Dedifferentiated amniotic fluid mesenchymal stem cell (primary cell): ENCODE measurements at regions not wholly inside any gene's neighbourhood (a gene's known extent, or its start where the extent isn't known, plus 50 kb on each side); places are given as distances from the start of the nearest gene placed in this dataset.
"Not testable (repeated sequence)": the region's sequence is repeated elsewhere in the genome, so short reads cannot be mapped to it uniquely, and the experiment has no call there.

Source experiments
- DNase-seq: peaks from one replicate; pipeline ENCODE4 v3.0.0-alpha.2; 2016; ENCODE audit errors: extremely low spot score

DNA sequence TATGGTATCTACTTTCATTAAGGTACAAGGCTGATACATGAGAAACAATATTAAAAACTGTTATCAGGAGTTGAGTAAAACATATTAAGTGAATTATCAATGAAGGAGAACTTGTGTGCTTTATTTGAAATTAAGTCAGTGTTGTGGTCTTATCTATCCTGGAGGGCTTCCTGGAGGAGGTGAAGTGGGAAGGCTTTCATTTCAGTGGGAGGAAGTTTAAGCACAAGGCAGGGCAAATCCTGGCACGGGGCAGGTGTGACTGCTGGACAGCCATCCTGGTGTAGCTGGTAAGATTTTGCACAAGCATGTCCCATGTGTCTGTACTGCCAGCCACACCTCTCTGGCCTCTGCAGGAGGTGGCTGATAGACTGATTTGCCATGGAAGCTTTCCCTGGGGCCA lies 159.7 kb upstream of the SKOR2 start:
- DNase-seq = no peak

DNA sequence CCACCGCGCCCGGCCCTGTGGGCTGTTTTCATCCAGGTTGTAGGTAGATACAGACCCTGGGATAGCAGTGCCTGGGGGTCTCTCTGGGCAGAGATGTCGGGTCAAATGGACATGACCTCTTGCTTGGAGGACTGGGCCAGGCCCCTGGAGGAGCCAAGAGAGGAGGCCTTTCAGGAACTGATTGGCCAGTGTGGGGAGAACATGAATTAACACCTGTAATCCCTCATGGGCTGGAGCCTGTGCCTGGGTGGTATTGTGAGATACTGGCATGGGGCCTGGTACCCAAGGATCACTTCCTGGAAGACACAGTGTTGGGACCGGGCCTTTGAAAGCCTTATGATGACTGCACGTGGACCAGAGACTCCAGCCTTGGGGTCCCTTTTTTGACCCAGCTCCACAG lies 158.7 kb upstream of the SKOR2 start:
- no peak for DNase-seq

DNA sequence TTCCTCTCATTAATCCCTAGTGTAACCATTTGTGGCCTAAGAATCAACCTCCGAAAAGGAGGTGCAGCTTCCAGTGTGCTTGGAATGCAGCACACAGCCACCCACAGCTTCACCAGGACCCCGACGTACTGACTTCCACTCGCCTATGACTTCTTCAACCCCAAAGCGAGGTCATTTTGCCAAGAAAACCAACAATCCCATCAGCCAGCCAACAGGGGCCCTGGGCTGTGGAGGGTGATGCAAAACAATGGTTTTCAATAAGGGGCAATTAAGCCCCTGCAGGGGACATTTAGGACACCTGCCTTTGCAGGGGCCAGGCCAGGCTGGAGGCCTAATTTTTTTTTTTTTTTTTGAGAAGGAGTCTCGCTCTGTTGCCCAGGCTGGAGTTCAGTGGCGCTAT lies 158.1 kb upstream of the SKOR2 start:
- no peak for DNase-seq

DNA sequence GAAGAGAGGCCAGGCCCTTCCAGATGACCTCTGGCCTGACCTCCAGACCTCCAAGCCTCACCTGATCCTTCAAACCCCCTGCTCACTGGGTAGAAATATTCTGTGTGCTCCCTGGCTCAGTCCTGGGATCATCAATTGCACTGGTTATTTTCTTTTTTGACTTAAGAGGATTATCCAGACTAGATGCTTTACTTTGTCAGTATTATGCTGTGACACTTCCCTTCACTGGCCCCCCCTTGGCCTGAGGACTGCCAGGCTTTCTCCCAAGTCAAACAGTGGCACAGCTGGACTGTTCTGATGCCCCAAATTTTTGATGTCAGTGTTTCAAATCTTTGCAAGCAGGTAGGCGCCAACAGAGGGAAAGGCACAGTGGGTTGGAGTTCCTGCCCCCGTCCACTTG lies 156.3 kb upstream of the SKOR2 start:
- DNase-seq = no peak

DNA sequence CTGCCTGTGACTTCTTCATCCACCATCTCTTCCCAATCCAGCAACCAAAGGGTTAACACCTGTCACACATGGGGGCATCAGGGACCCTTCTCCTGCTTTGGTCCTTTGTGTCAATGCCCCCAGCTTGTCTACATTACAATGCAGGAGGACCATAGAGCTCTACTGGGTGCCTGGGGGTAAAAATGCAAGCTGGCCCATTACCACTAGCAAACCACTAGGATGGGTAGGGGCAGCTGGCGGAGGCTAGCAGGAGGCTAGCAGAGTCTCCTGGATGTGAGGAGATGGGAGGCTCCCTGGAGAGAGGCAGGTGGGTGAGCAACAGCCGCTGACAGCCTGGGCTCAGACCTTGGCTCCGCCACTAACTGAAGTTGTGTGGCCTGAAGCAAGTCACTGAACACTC lies 153.4 kb upstream of the SKOR2 start:
- no peak for DNase-seq

DNA sequence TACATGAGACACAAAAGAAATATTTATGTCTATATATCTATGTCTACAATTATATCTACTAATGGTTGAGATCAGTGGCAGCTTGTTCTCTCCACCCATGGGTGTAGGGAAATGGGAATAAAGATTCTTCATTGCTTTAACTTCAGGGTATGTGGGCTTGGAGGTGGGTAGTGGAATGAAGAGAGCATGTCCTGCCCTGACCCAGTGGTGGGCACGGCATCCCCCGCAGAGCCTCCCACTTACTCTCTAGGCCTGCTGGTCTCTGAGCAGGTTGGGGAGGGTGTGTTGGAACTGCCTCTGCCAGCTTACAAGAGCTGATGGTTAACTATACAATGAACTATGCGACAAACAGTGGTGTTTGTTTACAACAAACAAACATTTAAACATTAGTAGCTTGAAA lies 152.5 kb upstream of the SKOR2 start:
- DNase-seq = no peak

DNA sequence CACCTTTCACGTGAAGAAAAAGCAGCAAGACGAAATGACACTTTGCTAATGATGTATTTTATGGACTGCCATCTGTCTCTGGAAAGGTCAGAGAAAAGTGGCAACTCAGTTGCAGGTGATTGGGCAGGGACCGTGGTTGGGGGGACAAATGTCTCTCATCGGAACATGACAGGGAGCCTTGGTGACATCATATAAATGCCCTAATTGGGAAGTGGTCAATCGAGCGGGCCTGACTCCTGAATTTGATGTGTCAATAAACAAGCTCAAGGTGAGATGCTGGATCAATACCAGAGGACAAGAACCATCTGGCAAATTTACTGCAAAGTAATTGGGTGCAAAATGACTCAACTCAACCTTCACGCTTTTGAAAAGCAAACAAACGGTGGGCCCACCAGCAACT lies 151.9 kb upstream of the SKOR2 start:
- no peak for DNase-seq

DNA sequence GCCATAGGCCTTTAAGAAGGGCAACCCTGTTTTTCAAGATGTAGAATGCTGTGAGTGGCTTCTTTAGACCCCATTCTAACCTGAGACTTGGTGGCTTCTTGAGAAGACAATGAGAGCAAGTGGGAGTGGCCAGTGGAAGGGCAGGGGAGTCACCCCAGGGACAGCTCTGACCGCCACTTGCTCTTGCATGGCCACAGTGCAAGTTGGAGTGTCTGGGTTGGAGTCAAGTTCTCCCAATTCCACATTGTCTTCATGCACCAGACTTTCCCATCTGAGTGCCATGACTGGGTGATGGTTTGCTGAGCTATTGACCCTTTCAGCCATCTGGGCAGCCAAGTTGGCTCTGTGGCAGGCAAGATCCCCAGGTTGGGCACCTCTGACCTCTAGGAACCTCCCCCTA lies 148.0 kb upstream of the SKOR2 start:
- DNase-seq = no peak

DNA sequence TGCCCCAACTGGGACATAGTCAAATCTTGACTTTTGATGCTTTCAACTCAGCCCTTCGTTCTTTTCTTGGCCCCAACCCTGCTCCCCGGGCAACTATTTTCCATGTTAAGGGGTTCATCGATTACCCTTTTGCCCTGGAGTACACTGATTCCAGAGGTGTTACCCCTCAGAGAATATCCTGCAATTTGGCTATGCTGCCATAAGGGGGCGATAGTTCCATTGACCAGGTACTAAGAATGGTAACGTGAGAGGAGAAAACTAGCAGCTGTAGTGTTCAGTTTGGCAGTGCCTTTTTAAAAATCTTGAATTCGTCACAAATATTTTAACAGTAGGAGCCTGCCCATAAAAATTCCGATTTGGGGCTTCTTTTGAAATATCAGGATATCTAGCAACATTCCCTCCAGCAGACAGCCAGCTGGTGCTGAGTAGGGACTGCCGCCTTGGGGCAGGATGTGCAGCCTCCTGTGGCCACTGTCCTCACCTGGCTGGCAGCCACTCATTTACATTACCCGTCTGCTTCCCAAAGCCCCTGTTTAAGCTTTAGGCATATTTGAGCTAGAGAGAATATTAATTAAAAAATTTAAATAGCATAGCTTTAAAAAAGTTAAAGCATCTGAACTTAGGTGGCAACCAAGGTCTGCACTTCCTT lies 146.3 kb upstream of the SKOR2 start:
- no peak for DNase-seq

DNA sequence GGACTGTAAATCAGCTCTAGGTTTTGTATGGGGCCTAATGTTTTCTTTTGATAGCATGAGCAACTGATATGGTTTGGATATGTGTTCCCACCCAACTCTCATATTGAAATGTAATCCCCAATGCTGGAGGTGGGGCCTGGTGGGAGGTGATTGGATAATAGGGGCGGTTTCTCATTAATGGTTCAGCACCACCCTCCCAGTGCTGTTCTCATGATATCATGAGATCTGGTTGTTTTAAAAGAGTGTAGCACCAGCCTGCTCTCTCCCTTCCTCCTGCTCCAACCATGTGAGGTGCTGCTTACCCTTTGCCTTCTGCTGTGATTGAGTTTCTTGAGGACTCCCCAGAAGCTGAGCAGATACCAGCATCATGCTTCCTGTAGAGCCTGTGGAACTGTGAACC lies 140.2 kb upstream of the SKOR2 start:
- no peak for DNase-seq

DNA sequence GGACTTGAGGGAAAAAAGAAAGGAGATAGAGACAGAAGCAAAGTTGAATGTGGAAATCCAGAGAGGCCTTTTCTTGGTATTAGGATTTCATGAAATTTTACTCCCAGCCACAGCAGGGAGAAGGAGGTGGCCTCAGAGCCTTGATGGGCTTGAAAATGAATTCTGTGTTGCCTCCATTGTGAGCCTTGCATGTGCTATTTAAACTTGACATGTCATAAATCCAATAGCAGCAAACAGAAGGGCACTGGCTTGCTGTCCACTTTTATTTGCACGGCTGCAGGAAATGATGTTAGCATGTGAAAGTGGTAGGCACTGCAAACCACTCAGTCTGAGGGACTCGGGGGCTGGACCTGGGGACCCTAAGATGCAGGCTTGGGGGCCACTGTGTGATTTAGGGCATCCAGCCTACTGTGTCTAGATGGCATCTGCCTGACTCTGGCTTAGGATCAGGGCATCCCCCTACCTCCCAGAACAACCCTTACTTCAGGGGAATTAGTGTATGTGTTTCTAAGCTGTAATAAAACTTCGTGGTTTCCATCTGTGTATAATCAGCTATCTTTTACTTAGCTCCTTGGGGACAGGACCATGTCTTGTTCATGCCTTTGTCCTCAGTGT lies 139.1 kb upstream of the SKOR2 start:
- no peak for DNase-seq

DNA sequence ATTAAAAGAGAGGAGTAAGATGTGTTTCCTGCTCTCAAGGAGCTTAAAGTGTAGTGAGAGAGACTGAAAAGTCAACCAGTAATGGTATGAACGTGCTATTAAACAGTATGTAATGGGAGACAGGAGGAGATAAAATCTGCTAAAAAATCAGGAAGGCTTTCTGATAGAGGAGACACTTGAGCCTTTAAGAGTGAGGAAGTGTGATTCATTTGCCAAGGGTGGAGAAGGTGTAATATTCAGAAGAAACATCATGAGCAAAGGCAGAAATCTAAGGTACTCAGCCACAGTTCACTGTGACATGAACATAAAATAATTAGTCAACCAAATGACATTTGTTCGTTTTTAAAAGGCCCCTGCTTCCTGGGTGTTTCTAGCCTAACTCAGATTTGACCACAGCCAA lies 137.8 kb upstream of the SKOR2 start:
- DNase-seq = no peak

DNA sequence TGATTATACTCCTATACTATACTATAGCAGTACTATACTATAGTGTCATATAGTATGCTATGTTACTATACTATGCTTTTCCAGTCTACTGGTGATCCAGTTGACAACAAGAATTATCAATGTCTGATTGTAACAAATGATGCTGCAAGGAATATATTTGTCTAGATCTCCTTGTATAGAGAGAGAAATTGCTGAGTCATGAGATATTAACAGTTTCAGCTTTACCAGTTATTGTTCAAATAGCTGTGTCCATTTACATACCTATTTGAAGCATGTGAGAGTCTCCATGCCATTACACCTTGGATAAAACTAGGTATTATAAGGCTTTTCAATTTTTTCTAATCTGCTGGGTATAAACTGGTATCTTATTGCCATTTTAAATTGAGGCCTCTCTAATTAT lies 136.4 kb upstream of the SKOR2 start:
- DNase-seq = no peak

DNA sequence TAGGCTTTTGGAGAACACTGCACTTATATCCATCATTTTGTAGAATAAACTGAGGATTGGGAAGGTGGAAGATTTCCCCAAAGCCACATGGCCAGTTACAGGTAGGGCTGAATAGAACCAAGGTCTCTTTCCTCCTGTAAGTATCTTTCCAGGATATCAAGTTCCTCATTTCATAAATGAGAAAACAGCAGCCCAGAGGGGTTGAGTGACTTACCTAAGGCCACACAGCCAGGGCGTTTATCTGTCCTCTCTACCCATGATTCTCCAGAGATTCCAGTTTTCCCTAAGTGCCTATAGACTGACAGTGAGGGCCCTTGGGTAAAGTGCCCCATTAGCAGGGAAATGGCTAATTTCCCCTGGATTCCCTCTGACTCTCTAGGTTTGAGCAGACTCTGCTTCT lies 132.3 kb upstream of the SKOR2 start:
- no peak for DNase-seq

DNA sequence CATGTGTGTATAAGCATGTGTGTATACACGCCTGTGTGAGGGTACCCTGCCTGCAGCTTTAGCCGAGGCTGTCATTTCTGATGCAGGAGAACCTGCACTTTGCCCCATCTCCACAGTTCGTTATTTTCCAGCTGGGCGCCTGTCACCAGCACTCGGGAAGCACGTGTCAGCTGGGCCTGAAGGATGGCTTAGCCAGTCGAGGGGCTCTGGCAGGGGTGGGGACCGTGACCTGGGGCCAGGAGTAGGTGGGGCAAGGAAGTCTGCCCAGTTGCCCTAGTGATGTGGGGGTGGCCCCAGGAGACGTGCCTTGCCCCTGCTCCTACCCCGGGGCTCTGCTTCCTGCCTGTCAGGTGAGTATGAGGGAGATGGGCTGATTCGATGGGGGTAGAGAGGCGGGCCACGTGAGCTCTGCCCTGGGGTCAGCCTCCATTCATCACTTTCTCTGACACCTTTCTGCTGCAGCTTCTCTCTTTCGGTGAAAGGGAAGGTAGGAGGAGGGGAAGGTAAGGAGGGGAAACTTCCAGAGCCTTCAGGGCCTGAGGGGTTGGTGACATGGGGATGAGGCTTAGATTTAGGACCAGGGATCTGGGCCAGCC lies 130.6 kb upstream of the SKOR2 start:
- no peak for DNase-seq

DNA sequence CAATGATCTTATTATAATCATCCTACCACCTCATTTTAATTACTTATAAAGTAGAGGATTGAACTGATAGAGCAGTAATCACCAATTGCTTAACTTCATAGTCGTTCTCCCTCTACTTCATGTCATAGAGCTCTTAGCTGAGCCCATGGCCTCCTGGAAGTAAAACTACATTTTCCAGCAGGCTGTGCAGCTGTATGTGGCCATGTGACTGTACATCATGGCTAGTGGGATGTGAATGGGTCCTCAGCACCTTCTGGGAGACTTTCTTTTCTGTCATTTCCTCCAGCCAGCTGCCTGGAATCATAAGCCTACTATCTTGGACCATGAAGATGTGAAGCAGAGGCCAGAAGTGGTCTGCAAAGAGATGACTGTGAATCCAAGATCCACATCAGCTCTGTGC lies 128.7 kb upstream of the SKOR2 start:
- no peak for DNase-seq

DNA sequence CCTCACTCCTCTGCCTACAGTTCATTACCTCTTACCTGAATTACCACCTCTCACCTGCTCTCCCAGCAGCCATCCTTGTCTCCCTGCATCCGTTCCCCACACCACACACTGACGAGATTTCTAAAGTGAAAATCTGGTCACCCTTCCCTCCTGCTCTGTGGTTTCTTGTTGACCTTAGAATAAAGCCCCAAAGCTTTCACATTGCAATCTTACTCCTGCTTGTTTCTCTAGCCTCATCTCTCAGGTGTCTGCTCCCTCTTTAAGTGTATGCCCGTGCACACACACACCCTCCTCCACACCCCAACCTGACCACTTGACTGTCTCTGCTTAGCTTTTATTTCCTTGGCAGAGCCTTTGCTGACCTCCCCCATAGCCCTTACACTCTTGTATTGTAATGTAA lies 122.0 kb upstream of the SKOR2 start:
- no peak for DNase-seq

DNA sequence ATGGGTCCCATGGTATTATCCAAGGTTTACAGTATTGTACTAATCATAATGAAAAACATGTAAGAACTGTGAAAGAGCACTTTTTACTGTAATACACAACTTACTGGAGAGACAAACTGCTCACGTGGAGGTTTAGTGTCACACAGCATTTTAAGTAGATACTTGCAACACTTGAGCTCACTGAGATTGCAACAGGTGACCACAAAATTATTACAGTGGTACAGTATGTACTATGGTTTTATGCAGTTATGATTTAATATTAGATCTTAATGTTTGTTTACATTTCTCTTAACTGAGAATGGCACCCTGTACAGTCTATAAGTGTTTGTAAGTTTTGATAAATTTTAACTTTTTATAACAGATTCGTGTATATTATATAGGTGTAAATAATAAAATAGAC lies 118.6 kb upstream of the SKOR2 start:
- no peak for DNase-seq

DNA sequence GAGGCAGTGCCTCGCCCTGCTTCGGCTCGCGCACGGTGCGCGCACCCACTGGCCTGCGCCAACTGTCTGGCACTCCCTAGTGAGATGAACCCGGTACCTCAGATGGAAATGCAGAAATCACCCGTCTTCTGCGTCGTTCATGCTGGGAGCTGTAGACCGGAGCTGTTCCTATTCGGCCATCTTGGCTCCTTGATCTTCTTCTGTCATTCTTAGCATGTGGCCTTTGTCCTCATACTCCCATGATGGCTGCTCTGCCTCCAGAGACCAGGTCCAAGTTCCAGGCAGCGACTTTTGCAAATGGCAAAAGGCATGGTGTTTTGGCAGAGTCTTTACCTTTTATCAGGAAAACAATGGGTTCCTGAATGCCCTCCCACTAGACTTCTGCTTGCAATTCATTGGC lies 102.6 kb upstream of the SKOR2 start:
- DNase-seq = not testable (repeated sequence)

DNA sequence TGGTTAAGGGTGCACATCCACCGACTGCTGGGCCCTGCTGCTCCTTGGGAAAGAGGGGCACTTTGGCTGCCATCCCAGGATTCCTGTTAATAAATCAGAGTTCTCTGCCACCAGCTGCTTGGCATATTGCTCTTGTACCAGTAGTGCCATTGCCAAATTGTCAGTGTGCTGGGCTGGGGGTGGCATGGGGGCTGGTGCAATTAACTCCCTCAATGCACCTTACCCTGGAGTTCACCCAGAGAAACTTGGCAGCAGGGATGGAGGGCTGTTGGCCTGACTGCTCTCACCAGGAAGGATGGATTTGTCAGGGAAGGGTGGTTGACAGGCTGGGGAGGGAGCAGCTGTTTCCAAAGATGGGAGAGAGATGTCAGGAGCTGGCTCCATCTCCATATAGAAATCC lies 94.6 kb upstream of the SKOR2 start:
- no peak for DNase-seq

DNA sequence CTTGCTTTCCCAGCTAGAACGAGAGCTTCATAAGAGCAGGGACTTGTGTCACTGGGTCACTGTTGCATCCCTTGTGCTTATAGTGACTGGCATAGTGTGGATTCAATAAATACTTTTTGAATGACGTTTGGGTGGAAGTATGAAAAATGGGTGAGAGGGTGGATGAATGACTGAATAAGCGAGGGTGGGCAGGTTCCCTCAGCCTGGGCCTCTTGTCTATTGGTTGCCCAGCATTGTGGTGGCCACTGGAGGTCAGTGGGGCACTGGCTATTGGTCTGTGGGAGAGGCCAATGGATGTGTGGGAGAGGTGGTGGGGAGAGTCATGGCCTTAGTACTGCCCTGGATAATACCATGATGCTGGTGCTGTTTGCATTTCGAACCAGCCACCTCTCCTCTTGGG lies 93.8 kb upstream of the SKOR2 start:
- DNase-seq = no peak

DNA sequence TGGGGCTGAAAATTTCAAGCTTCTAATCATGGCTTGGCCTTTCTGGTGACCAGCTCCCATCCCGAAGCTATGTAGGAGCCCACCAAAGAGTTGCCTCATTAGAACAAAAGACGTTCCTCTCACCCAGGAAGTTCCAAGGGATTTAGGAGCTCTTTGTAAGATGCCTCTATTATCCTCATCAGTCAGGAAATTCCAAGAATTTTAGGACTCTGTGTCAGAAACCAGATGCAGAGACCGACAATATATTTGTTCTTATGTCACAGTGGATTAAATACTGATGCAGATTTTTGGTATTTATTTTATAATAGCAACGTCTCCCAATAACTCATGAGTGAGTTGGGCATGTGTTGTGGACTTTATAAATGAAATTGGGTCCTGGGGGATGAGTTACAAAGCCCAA lies 91.8 kb upstream of the SKOR2 start:
- no peak for DNase-seq

DNA sequence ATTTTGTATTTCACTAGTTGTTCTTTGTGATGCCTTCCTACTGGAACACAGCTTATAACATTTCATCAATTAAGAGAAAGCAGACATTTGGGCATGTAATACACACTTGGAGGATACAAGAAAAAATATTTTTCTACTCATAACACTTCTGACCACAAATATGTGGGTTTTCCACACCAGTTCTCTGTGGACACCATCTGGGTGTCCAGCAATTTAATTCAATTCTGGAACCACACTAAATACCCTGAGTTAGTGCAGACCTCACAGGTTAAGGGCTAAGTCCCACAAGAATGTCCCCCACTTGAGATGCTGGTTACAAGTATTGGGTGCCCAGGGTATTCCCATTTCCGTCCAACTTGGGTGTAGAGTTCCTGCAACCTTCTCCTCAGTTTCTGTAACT lies 91.1 kb upstream of the SKOR2 start:
- DNase-seq = no peak

DNA sequence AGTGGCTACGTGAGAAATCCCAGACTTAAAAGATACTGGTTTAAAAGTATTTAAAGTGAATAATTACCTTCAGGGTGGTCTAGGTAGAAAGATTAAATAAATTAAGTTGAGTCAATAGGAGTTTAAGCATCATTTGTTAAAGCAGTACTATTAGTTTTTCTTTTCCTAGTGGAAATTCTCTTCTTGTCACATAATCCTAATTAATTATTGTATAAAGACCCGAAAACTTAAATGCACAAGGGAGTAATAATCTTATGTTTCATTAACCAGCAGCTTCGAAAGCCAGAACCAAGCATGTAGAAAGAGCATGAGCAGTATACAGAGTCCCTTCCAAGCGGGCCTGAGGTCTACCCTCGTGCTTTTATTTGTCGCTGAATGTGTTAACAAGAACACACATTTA lies 90.2 kb upstream of the SKOR2 start:
- no peak for DNase-seq
